ENCODE measurements at regions not wholly inside any gene's neighbourhood (a gene's known extent, or its start where the extent isn't known, plus 50 kb on each side); places are given as distances from the start of the nearest gene placed in this dataset.

DNA sequence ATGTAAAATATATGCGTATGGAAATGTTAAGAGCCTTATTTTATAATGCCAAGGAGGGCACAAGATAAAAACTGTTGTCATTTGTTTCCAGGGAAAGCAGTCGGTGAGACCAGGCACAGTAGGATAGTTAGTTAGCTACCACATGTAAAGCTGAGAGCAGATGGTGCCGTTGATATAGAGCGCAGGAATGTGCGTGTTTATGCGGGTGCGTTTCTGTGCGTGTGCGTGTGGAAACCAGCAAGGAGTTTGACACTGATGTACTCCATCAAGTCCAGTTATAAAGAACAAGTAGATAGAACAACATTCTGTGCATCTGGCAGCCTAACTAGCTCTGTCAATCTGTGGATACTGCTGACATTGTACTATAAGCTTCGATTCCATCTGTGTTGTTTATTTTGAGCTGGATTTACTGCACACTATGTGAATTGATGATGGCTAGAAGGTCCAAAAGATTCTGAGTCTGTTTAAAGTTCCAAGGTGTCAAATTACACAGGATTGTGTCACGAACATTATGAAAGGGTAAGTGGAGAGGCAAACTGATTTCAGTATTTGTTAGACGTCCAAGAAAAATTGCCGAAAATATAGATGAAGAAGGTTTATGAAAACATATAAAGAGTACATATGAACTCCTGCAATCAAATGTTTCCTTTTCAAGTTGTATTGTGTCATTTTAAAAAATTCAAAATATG lies 494.9 kb upstream of the MEF2C start:
- no peak for TF ChIP-seq ZFX (IDR thresholded peaks at IDR 0.05; ENCODE audit: borderline replicate concordance)
- TF ChIP-seq, protein P1, sequence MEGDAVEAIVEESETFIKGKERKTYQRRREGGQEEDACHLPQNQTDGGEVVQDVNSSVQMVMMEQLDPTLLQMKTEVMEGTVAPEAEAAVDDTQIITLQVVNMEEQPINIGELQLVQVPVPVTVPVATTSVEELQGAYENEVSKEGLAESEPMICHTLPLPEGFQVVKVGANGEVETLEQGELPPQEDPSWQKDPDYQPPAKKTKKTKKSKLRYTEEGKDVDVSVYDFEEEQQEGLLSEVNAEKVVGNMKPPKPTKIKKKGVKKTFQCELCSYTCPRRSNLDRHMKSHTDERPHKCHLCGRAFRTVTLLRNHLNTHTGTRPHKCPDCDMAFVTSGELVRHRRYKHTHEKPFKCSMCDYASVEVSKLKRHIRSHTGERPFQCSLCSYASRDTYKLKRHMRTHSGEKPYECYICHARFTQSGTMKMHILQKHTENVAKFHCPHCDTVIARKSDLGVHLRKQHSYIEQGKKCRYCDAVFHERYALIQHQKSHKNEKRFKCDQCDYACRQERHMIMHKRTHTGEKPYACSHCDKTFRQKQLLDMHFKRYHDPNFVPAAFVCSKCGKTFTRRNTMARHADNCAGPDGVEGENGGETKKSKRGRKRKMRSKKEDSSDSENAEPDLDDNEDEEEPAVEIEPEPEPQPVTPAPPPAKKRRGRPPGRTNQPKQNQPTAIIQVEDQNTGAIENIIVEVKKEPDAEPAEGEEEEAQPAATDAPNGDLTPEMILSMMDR (IDR thresholded peaks at IDR 0.05), result no peak
- no peak overlapping the region for H3K27ac ChIP-seq

DNA sequence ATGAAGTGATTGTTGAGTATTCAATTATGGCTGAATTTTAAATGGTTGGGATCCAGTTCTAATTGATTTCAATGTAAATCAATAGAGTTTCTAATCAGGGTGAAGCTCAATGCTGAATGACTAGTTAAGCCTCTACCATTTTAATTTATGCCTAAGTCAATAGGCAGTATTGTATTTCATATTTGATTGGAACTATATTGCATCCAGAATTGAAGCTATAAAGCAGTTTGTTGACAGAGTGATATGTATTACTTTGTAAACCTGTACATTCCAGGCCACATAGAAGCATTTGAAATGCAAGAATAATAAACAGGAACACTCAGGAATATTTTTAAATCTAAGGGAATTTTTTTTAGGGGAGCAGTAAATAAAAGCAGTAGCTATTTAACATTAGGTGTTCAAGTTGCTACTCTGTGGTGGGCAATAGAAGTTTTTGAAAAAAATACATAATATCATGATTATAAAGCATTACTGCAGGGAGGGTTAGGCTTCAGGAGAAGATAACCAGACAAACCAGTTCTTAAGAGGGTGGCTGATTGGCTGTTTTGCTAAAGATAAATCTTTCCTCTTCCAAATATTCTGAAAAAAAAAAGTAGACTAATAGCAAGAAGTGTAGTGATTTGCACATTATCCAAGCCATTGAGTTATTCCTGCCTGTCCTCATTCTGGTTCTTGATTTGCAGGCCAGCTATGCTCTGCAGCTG lies 492.0 kb upstream of the MEF2C start:
- no peak overlapping the region for H3K27ac ChIP-seq
- TF ChIP-seq ZFX (IDR thresholded peaks at IDR 0.05; ENCODE audit: borderline replicate concordance), result no peak
- TF ChIP-seq, protein P1 (IDR thresholded peaks at IDR 0.05), result no peak

DNA sequence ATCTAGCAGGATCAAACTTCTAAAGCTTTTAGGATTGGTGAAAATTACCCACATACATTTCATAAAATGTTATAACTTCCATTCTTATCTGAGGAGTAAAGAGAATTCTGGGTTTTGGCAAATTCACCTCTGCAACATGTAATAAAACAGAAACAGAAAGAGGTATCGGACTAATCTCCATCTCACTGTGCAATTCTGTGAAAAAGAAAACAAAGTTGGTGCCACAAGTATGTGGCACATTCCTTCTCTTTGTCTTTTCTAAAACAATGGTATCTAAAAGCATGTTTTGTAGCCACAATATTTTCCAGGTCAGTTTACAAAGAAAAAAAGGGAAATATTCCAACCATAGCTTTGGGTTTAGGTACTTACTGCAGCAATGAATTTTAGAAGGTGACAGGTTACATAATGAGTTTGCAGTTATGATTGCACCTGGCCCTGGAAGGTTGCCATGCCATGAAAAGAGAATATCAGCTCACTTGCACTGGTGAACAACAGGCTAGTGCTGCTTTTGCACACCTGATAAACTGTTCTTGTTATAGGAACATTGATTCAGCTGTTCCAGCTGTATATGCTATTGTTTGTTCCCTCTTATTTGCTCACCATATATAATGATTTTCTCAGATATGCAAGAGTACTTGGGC lies 491.3 kb upstream of the MEF2C start:
- TF ChIP-seq, protein P1 (IDR thresholded peaks at IDR 0.05), result no peak
- TF ChIP-seq ZFX (IDR thresholded peaks at IDR 0.05; ENCODE audit: borderline replicate concordance), result no peak

GRCh38 chr5:89372176-89372575 lies 489.2 kb upstream of the MEF2C start:
- TF ChIP-seq ZFX (IDR thresholded peaks at IDR 0.05; ENCODE audit: borderline replicate concordance), result no peak
- TF ChIP-seq, protein P1 (IDR thresholded peaks at IDR 0.05), result no peak
- no peak overlapping the region for H3K27ac ChIP-seq

More for the DNA sequence above, 491.3 kb upstream of the MEF2C start:
- H3K27ac ChIP-seq, result no peak overlapping the region

GRCh38 chr5:89371646-89372045 lies 488.7 kb upstream of the MEF2C start:
- no peak for TF ChIP-seq ZFX (IDR thresholded peaks at IDR 0.05; ENCODE audit: borderline replicate concordance)
- TF ChIP-seq, protein P1 (IDR thresholded peaks at IDR 0.05), result no peak
- H3K27ac ChIP-seq, result no peak overlapping the region

GRCh38 chr5:89359046-89359445 lies 476.1 kb upstream of the MEF2C start:
- TF ChIP-seq, protein P1 (IDR thresholded peaks at IDR 0.05), result no peak
- TF ChIP-seq ZFX (IDR thresholded peaks at IDR 0.05; ENCODE audit: borderline replicate concordance), result no peak
- H3K27ac ChIP-seq, result no peak overlapping the region
